GM21360 (cell line): ENCODE measurements at regions not wholly inside any gene's neighbourhood (a gene's known extent, or its start where the extent isn't known, plus 50 kb on each side); places are given as distances from the start of the nearest gene placed in this dataset.

ENCODE experiments used
- ATAC-seq: cut with Tn5 transposase; IDR thresholded peaks from one replicate; pipeline ENCODE4 v1.9.1; 2021; ENCODE audit warnings: mild to moderate bottlenecking, moderate library complexity; ENCODE audit not compliant: unreplicated experiment

- no peak for ATAC-seq
Observed at GRCh38 chr3:118067439-118067838, 967.2 kb downstream of the IGSF11 start.

GRCh38 chr3:118075873-118076272 is 958.8 kb downstream of the IGSF11 start:
- ATAC-seq, result no peak

GRCh38 chr3:118077332-118077731 is 957.3 kb downstream of the IGSF11 start:
- ATAC-seq, result no peak

GRCh38 chr3:118080889-118081288 is 953.8 kb downstream of the IGSF11 start:
- ATAC-seq, result no peak

- ATAC-seq, result no peak
Observed at GRCh38 chr3:118088696-118089095, 946.0 kb downstream of the IGSF11 start.

- no peak for ATAC-seq
Observed at GRCh38 chr3:118089563-118089962, 945.1 kb downstream of the IGSF11 start.

GRCh38 chr3:118097226-118097625 is 937.4 kb downstream of the IGSF11 start:
- ATAC-seq, result no peak

GRCh38 chr3:118097660-118098059 is 937.0 kb downstream of the IGSF11 start:
- ATAC-seq, result no peak

- no peak for ATAC-seq
Observed at GRCh38 chr3:118098827-118099226, 935.8 kb downstream of the IGSF11 start.

GRCh38 chr3:118101891-118102290 is 932.8 kb downstream of the IGSF11 start:
- no peak for ATAC-seq

GRCh38 chr3:118102737-118103136 is 931.9 kb downstream of the IGSF11 start:
- no peak for ATAC-seq

- ATAC-seq, result no peak
Observed at GRCh38 chr3:118108201-118108600, 926.4 kb downstream of the IGSF11 start.

GRCh38 chr3:118108769-118109168 is 925.9 kb downstream of the IGSF11 start:
- no peak for ATAC-seq

- ATAC-seq, result no peak
Observed at GRCh38 chr3:118110211-118110610, 924.4 kb downstream of the IGSF11 start.

GRCh38 chr3:118116991-118117390 is 917.7 kb downstream of the IGSF11 start:
- no peak for ATAC-seq

GRCh38 chr3:118126751-118127150 is 907.9 kb downstream of the IGSF11 start:
- no peak for ATAC-seq

- ATAC-seq, result no peak
Observed at GRCh38 chr3:118127992-118128391, 906.7 kb downstream of the IGSF11 start.

GRCh38 chr3:118128886-118129285 is 905.8 kb downstream of the IGSF11 start:
- ATAC-seq, result no peak

- no peak for ATAC-seq
Observed at GRCh38 chr3:118137778-118138177, 896.9 kb downstream of the IGSF11 start.

GRCh38 chr3:118144919-118145318 is 889.7 kb downstream of the IGSF11 start:
- no peak for ATAC-seq

GRCh38 chr3:118146658-118147375 is 887.8 kb downstream of the IGSF11 start:
- no peak for ATAC-seq

- ATAC-seq, result no peak
Observed at GRCh38 chr3:118151164-118151563, 883.5 kb downstream of the IGSF11 start.
